ENCODE measurements at regions not wholly inside any gene's neighbourhood (a gene's known extent, or its start where the extent isn't known, plus 50 kb on each side); places are given as distances from the start of the nearest gene placed in this dataset.

DNA sequence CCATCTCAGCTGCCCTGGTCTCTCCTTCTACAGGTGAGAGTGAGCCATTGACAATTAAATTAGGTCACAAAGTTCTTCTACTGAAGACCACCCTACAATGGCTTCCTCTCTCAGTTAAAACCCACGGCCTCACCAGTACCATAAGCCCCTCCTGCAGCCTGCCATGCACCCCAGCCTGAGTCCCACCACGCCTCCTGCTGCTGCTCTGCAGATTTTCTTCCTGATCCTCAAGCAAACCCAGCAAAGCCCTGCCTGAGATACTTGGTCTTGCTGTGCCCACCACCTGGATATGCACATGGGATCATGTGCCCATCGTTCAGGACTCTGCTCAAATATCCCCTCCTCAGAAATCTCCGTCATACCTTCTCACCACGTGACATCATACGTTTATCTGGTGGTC, 696.6 kb downstream of the RNF144A start:
- TF ChIP-seq EZH2 (IDR thresholded peaks at IDR 0.05), result no peak
- TF ChIP-seq, protein P1, sequence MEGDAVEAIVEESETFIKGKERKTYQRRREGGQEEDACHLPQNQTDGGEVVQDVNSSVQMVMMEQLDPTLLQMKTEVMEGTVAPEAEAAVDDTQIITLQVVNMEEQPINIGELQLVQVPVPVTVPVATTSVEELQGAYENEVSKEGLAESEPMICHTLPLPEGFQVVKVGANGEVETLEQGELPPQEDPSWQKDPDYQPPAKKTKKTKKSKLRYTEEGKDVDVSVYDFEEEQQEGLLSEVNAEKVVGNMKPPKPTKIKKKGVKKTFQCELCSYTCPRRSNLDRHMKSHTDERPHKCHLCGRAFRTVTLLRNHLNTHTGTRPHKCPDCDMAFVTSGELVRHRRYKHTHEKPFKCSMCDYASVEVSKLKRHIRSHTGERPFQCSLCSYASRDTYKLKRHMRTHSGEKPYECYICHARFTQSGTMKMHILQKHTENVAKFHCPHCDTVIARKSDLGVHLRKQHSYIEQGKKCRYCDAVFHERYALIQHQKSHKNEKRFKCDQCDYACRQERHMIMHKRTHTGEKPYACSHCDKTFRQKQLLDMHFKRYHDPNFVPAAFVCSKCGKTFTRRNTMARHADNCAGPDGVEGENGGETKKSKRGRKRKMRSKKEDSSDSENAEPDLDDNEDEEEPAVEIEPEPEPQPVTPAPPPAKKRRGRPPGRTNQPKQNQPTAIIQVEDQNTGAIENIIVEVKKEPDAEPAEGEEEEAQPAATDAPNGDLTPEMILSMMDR (IDR thresholded peaks at IDR 0.05), result no peak
- no peak for TF ChIP-seq EZH2phosphoT487 (IDR thresholded peaks at IDR 0.05)
